Fibroblast of mammary gland (primary cell): ENCODE measurements at regions not wholly inside any gene's neighbourhood (a gene's known extent, or its start where the extent isn't known, plus 50 kb on each side); places are given as distances from the start of the nearest gene placed in this dataset.
"Not testable (repeated sequence)": the region's sequence is repeated elsewhere in the genome, so short reads cannot be mapped to it uniquely, and the experiment has no call there.

ENCODE experiments used
- DNase-seq: peaks from one replicate; pipeline ENCODE4 v3.0.0-alpha.2; 2010; ENCODE audit warnings: low read depth
- H3K4me3 ChIP-seq: 2 replicates; pipeline ENCODE4 v1.5.1; 2011; ENCODE audit warnings: low read depth, mild to moderate bottlenecking, low read length, moderate library complexity; ENCODE audit not compliant: control insufficient read depth
- TF ChIP-seq, protein P1 (sequence below): conservative IDR thresholded peaks from 2 replicates; pipeline ENCODE4 v1.5.1; 2011; ENCODE audit warnings: low read depth, low read length, inconsistent platforms; ENCODE audit not compliant: control insufficient read depth, insufficient read depth

DNA sequence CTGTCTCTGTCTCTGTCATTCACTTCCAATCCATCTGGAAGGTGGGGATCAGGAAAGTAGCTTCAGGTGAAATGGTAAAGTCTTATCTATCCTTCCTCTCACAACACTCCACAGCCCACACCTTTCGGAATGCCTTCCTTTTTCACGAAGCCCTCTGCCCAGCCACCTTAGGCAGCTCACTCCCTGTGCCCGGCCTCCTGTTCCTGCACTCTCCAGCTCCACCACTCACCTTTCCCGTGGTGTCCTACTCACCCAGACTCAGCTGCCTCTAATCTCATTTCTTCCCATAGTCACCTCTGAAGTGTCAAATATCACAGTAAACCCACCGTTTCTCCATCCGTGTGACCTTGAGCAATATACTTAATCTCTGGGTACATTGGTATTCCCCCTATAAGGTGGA lies 100.9 kb upstream of the C7orf33 start:
- H3K4me3 ChIP-seq: no peak overlapping the region
- TF ChIP-seq, protein P1, sequence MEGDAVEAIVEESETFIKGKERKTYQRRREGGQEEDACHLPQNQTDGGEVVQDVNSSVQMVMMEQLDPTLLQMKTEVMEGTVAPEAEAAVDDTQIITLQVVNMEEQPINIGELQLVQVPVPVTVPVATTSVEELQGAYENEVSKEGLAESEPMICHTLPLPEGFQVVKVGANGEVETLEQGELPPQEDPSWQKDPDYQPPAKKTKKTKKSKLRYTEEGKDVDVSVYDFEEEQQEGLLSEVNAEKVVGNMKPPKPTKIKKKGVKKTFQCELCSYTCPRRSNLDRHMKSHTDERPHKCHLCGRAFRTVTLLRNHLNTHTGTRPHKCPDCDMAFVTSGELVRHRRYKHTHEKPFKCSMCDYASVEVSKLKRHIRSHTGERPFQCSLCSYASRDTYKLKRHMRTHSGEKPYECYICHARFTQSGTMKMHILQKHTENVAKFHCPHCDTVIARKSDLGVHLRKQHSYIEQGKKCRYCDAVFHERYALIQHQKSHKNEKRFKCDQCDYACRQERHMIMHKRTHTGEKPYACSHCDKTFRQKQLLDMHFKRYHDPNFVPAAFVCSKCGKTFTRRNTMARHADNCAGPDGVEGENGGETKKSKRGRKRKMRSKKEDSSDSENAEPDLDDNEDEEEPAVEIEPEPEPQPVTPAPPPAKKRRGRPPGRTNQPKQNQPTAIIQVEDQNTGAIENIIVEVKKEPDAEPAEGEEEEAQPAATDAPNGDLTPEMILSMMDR: no peak
- DNase-seq: no peak

DNA sequence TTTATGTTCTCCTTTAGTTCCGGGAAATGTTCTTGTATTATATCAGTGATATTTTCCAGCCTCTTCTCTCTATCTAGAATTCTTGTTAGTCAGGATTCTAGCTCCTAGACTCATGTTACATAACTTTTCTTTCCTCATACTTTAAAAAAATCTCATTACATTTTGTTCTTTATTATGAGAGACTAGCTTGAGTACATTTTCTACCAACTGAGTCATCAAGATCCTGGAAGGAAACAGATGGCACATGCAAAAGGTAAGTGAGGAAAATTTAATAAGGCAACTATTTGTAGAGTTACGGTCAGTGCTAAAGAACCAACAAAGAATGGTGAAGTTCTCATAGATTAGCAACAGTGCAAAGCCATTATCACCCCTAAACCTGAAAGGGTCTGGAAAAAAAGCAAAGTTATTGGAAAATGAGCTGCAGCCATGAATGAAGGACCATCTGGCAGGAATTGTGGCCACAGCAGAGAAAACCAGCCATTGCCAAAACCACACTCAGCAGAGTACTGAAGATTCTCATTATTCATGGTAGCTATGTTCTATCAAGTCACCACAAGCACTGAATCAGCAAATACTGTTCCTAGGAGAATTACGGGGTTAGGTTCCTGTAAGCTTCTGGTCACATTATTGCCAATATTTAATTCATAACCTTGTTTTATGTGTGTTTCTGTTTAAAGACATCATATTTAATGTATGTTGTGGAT lies 98.3 kb upstream of the C7orf33 start:
- H3K4me3 ChIP-seq: no peak overlapping the region
- DNase-seq: peak; percentile 66
- TF ChIP-seq, protein P1: no peak

DNA sequence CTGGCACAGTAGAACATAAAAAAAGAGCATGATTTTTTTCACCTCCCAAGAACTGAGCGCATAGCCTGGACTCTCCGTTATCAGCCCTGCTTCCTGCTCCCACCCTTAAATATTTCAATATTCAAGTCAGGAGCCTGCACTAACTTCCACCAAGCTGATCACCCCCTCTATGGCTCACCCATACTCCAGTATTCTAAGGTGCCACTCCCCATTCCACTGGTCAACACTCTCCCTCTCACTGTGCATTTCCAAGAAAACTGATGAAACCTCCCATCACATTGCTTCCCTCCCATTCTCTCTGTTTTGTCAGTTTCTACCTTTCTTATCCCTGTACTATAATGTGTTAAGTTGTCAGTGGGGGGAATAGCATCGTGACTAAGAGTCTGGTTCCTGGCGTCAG lies 95.0 kb upstream of the C7orf33 start:
- DNase-seq: no peak
- no peak overlapping the region for H3K4me3 ChIP-seq
- TF ChIP-seq, protein P1: no peak

DNA sequence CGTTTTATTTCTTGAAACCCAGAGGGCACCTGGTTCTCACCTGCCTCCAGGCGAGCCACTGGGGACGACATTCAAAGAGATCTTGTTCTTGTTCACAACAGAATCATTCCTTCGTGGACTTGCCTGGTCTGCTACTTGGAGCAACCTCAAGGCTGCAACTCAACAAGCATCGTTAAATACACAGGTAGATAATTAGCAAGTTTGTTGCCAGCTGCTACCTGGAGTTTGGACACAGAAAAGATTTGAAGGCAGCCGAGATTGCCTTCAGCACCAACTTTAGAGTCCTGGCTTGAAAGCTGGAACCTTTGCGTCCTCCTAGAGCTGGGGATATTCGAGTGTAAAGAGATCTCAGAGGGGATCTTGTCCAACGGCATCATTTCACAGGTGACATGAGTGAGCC lies 89.6 kb upstream of the C7orf33 start:
- no peak for DNase-seq
- TF ChIP-seq, protein P1: no peak
- H3K4me3 ChIP-seq: no peak overlapping the region

DNA sequence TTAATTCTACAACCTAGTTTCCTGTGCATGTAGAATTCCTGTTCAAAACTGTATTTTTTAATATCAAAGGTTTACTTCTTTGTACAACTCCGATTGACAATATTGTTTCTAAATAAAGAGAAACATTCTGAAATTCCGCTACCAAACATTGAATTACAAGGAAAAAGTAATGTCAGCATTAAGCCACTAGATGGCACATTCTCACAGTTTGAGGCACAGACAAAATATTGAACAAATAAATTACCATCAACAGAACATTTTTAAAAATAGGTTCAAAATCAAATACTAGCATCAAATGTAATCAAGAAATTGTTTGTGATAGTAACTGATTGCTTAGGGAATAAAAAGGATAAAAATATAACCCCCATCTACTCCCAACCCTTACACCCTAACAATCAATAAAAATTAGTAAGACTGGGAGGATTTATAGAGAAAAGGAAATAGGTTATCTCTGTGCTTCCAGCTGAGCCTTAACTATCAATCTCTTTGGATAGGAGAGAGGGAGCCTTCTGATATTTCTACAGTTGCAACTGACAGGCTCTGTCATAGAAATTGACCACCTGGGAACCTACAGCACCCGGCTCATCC lies 86.6 kb upstream of the C7orf33 start:
- no peak overlapping the region for H3K4me3 ChIP-seq
- TF ChIP-seq, protein P1: peak; percentile 74
- peak; percentile 56 for DNase-seq

DNA sequence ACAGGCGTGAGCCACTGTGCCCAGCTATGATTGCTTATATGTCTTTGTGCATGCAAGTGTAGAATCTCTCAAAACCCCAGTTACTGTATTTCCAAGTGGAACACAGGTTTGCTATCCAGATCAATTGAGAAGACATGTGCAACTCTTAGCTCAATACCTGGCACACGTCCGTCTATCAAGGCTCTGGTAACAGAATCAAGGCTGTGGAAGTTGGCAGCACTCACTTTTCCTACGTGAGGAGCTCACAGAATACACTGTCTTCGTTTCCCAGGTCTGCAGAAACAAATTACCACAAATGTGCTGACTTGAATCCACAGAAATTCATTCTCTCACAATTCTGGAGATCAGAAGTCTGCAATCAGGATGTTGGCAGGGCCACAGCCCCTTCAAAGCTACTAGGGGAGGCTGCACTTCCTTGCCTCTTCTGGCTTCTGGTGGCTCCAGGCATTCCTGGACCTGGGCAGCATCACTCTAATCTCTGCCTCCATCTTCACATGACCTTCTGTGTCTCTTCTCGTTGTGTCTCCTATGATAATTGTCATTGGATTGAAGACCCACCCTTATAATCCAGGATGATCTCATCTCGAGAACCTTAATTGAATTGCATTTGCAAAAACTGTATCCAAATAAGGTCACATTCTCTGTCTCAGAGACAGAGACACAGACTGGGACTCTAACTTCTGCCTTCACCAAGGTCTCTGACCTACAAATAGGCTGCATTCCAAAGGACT lies 84.8 kb upstream of the C7orf33 start:
- no peak for DNase-seq
- H3K4me3 ChIP-seq: no peak overlapping the region

DNA sequence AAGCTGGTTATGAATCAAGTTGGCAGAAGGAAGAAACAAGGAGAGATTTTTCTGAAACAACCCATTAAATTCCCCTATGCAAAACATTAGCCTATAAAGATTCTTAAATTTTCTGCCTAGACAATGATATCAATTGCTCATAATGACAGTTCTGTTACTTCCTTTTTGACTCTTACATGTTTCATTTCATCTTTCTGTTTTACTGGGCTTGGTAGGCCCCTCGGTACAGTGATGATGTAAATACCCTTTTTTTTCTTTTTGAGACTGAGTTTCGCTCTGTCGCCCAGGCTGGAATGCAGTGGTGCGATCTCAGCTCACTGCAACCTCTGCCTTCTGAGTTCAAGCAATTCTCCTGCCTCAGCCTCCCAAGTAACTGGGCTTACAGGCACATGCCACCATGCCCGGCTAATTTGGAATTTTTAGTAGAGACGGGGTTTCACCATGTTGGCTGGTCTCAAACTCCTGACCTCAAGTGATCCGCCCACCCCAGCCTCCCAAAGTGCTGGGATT lies 83.4 kb upstream of the C7orf33 start:
- not testable (repeated sequence) for H3K4me3 ChIP-seq

More for the DNA sequence above, 84.8 kb upstream of the C7orf33 start:
- TF ChIP-seq, protein P1: no peak

More for the DNA sequence above, 83.4 kb upstream of the C7orf33 start:
- not testable (repeated sequence) for DNase-seq
